ENCODE measurements at regions not wholly inside any gene's neighbourhood (a gene's known extent, or its start where the extent isn't known, plus 50 kb on each side); places are given as distances from the start of the nearest gene placed in this dataset.

DNA sequence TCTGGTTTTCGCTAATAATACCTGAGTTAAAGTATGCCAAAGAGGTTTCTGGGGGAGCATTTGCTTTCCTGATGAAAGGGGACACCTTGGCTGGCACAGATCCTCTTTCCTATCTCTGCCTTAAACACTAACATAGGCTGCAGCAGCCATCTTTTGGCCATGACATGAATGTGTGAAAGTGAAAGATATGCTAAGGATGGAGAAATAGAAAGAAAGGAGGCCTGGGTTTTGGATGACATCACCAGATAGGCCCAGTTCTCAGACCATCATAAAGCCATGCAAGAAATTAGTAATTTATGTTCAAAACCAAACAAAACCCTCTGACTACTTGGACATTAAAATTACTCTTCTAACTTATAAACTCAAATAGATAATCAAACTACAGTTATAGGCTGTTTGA is 279.7 kb downstream of the COG6 start (continued):
- no peak for TF ChIP-seq ZNF396 (CRISPR knock-in tag; IDR thresholded peaks at IDR 0.05; ENCODE audit: borderline replicate concordance)
- TF ChIP-seq, protein P1, sequence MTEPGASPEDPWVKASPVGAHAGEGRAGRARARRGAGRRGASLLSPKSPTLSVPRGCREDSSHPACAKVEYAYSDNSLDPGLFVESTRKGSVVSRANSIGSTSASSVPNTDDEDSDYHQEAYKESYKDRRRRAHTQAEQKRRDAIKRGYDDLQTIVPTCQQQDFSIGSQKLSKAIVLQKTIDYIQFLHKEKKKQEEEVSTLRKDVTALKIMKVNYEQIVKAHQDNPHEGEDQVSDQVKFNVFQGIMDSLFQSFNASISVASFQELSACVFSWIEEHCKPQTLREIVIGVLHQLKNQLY (CRISPR knock-in tag; IDR thresholded peaks at IDR 0.05), result no peak
- no peak for TF ChIP-seq ZNF219 (CRISPR knock-in tag; IDR thresholded peaks at IDR 0.05; ENCODE audit: borderline replicate concordance)
- TF ChIP-seq GABPB1 (CRISPR knock-in tag; IDR thresholded peaks at IDR 0.05), result no peak
- no peak for TF ChIP-seq ELF4 (CRISPR knock-in tag; IDR thresholded peaks at IDR 0.05; ENCODE audit: low read depth)
- no peak for TF ChIP-seq ZNF416 (CRISPR knock-in tag; IDR thresholded peaks at IDR 0.05)

DNA sequence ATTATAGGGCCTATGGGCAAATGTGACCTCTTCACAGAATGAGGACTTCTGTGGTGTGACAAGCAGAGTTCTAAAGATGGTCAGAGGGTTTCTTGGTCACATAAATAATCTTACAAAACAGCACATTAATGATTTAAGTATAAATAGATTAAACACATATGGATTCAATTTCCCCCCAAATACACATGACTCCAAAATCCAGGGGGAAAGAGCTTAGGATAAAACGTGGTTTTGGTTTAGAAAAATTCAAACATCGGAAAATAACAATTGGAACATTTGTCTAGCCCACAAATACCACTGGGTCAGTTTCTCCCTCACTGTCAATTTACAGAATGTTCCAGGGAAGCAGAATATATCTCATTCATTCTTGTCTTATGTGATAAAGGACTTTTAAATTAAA is 283.1 kb downstream of the COG6 start:
- ChIA-PET CTCF (no interaction called here), POLR2A (no interaction called here)
- Mint-ChIP-seq H3K4me1 (peaks cover 24% of the 10 kb centered on the region), H3K27ac (no peak overlapping the region), H3K36me3 (no peaks in the 10 kb centered on the region), H3K9me3 (no peaks in the 10 kb centered on the region), H3K27me3 (ENCODE audit: low read depth) (peaks cover 22% of the 10 kb centered on the region), H3K4me3 (no peak overlapping the region)
- no peak for TF ChIP-seq JAZF1 (CRISPR knock-in tag; IDR thresholded peaks at IDR 0.05)
- no peak for TF ChIP-seq OVOL2 (CRISPR knock-in tag; IDR thresholded peaks at IDR 0.05; ENCODE audit: borderline replicate concordance)
- no peak for TF ChIP-seq TP53 (CRISPR knock-in tag; IDR thresholded peaks at IDR 0.05)
- no peak for TF ChIP-seq TEAD4 (CRISPR knock-in tag; IDR thresholded peaks at IDR 0.05)
- no peak for TF ChIP-seq TEAD1 (CRISPR knock-in tag; IDR thresholded peaks at IDR 0.05)
- TF ChIP-seq IRF2 (CRISPR knock-in tag; IDR thresholded peaks at IDR 0.05; ENCODE audit: borderline replicate concordance, low read depth), result no peak
- TF ChIP-seq NR1H2 (CRISPR knock-in tag; IDR thresholded peaks at IDR 0.05), result no peak
- no peak for TF ChIP-seq FOXP1 (CRISPR knock-in tag; IDR thresholded peaks at IDR 0.05; ENCODE audit: borderline replicate concordance)
- ATAC-seq, result no peak
- DNase-seq (ENCODE audit: low spot score), result no peak

DNA sequence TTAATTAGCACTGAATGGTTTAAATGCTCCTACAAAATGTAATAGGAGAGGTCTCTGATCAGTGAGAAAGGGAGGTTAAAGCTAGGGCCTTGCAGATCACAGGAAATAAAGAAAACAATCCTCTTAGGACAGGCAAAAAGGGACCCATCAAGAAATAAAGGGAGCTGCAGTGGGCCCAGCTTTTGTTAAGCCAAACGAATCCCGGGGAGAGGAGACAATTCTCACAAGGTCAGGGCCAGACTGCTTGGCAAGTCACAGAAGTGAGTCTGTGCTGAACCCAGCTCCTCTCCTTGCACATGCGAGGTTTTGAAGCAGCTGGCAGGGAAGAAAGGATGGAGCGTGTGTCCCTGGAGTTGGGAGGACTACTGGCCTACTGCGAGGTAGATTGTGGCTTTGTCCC is 285.8 kb downstream of the COG6 start:
- Mint-ChIP-seq H3K36me3 (no peaks in the 10 kb centered on the region), H3K9me3 (no peaks in the 10 kb centered on the region), H3K4me1 (peaks cover 24% of the 10 kb centered on the region), H3K4me3 (no peak overlapping the region), H3K27me3 (ENCODE audit: low read depth) (peaks cover 22% of the 10 kb centered on the region), H3K27ac (no peak overlapping the region)
- DNase-seq (ENCODE audit: low spot score), result peak; percentile 18
- TF ChIP-seq GTF2I (CRISPR knock-in tag; conservative IDR thresholded peaks at IDR 0.05), result no peak
- no peak for TF ChIP-seq NFE2L1 (CRISPR knock-in tag; IDR thresholded peaks at IDR 0.05)
- TF ChIP-seq ATF1 (CRISPR knock-in tag; IDR thresholded peaks at IDR 0.05), result no peak
- TF ChIP-seq, protein P2, sequence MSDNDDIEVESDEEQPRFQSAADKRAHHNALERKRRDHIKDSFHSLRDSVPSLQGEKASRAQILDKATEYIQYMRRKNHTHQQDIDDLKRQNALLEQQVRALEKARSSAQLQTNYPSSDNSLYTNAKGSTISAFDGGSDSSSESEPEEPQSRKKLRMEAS (CRISPR knock-in tag; IDR thresholded peaks at IDR 0.05), result no peak
- TF ChIP-seq, protein P3, sequence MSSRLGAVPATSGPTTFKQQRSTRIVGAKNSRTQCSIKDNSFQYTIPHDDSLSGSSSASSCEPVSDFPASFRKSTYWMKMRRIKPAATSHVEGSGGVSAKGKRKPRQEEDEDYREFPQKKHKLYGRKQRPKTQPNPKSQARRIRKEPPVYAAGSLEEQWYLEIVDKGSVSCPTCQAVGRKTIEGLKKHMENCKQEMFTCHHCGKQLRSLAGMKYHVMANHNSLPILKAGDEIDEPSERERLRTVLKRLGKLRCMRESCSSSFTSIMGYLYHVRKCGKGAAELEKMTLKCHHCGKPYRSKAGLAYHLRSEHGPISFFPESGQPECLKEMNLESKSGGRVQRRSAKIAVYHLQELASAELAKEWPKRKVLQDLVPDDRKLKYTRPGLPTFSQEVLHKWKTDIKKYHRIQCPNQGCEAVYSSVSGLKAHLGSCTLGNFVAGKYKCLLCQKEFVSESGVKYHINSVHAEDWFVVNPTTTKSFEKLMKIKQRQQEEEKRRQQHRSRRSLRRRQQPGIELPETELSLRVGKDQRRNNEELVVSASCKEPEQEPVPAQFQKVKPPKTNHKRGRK (CRISPR knock-in tag; IDR thresholded peaks at IDR 0.05; ENCODE audit: borderline replicate concordance), result no peak
- no peak for TF ChIP-seq MYBL2 (CRISPR knock-in tag; IDR thresholded peaks at IDR 0.05)
- TF ChIP-seq SMAD3 (CRISPR knock-in tag; IDR thresholded peaks at IDR 0.05; ENCODE audit: borderline replicate concordance), result no peak
- no peak for TF ChIP-seq PRRX2 (CRISPR knock-in tag; IDR thresholded peaks at IDR 0.05)
- no peak for TF ChIP-seq TEAD4 (CRISPR knock-in tag; IDR thresholded peaks at IDR 0.05)
- TF ChIP-seq, protein P4, sequence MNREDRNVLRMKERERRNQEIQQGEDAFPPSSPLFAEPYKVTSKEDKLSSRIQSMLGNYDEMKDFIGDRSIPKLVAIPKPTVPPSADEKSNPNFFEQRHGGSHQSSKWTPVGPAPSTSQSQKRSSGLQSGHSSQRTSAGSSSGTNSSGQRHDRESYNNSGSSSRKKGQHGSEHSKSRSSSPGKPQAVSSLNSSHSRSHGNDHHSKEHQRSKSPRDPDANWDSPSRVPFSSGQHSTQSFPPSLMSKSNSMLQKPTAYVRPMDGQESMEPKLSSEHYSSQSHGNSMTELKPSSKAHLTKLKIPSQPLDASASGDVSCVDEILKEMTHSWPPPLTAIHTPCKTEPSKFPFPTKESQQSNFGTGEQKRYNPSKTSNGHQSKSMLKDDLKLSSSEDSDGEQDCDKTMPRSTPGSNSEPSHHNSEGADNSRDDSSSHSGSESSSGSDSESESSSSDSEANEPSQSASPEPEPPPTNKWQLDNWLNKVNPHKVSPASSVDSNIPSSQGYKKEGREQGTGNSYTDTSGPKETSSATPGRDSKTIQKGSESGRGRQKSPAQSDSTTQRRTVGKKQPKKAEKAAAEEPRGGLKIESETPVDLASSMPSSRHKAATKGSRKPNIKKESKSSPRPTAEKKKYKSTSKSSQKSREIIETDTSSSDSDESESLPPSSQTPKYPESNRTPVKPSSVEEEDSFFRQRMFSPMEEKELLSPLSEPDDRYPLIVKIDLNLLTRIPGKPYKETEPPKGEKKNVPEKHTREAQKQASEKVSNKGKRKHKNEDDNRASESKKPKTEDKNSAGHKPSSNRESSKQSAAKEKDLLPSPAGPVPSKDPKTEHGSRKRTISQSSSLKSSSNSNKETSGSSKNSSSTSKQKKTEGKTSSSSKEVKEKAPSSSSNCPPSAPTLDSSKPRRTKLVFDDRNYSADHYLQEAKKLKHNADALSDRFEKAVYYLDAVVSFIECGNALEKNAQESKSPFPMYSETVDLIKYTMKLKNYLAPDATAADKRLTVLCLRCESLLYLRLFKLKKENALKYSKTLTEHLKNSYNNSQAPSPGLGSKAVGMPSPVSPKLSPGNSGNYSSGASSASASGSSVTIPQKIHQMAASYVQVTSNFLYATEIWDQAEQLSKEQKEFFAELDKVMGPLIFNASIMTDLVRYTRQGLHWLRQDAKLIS (CRISPR knock-in tag; IDR thresholded peaks at IDR 0.05; ENCODE audit: borderline replicate concordance), result no peak
- no peak for TF ChIP-seq RELA (CRISPR knock-in tag; IDR thresholded peaks at IDR 0.05; ENCODE audit: borderline replicate concordance)
- TF ChIP-seq ZNF396 (CRISPR knock-in tag; IDR thresholded peaks at IDR 0.05; ENCODE audit: borderline replicate concordance), result no peak
- TF ChIP-seq, protein P5, sequence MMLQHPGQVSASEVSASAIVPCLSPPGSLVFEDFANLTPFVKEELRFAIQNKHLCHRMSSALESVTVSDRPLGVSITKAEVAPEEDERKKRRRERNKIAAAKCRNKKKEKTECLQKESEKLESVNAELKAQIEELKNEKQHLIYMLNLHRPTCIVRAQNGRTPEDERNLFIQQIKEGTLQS (CRISPR knock-in tag; conservative IDR thresholded peaks at IDR 0.05), result no peak
- no peak for TF ChIP-seq SOX15 (CRISPR knock-in tag; IDR thresholded peaks at IDR 0.05)
- TF ChIP-seq, protein P6, sequence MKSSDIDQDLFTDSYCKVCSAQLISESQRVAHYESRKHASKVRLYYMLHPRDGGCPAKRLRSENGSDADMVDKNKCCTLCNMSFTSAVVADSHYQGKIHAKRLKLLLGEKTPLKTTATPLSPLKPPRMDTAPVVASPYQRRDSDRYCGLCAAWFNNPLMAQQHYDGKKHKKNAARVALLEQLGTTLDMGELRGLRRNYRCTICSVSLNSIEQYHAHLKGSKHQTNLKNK (CRISPR knock-in tag; IDR thresholded peaks at IDR 0.05), result no peak
- TF ChIP-seq GABPB1 (CRISPR knock-in tag; IDR thresholded peaks at IDR 0.05), result no peak
- ATAC-seq, result peak; percentile 64
- POLR2A ChIA-PET, result no interaction called here
- CTCF ChIA-PET, result interaction anchor here (0.6 to 4.4 kb wide), 10 partner anchors 12 to 742 kb away, joined by 3 to 55 read pairs (median 14); no protein-coding TSS in a partner anchor
